GM20000 (cell line): ENCODE measurements at regions not wholly inside any gene's neighbourhood (a gene's known extent, or its start where the extent isn't known, plus 50 kb on each side); places are given as distances from the start of the nearest gene placed in this dataset.
"Not testable (repeated sequence)": the region's sequence is repeated elsewhere in the genome, so short reads cannot be mapped to it uniquely, and the experiment has no call there.

Experiments used
- DNase-seq: peaks from one replicate; pipeline ENCODE4 v3.0.0; 2012; ENCODE audit warnings: low spot score
- TF ChIP-seq, protein P1 (sequence below): IDR thresholded peaks from 2 replicates; pipeline ENCODE4 v1.5.1; 2012; ENCODE audit warnings: mild to moderate bottlenecking, control low read depth; ENCODE audit errors: extremely low read depth, missing control alignments

DNA sequence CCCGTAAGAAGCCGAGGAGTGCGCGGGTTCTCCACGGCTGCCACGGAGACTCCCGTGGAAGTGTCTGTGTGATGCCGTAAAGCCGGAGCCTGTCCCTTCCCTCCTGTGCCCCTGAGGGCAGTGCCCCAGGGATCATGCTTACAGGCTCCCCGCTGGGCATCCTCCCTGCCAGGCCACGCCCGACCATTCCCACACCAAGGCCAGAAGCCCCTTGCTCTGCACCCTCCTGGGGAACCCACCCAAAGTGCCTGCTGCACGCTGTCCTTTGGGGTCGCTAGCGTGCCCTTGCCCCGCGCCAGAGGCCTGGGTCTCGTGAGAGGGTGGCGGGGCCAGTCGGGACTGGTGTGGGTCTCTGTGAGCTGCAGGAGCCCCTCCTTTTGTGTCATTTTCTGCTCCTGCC is 228.5 kb upstream of the C1orf174 start:
- TF ChIP-seq, protein P1, sequence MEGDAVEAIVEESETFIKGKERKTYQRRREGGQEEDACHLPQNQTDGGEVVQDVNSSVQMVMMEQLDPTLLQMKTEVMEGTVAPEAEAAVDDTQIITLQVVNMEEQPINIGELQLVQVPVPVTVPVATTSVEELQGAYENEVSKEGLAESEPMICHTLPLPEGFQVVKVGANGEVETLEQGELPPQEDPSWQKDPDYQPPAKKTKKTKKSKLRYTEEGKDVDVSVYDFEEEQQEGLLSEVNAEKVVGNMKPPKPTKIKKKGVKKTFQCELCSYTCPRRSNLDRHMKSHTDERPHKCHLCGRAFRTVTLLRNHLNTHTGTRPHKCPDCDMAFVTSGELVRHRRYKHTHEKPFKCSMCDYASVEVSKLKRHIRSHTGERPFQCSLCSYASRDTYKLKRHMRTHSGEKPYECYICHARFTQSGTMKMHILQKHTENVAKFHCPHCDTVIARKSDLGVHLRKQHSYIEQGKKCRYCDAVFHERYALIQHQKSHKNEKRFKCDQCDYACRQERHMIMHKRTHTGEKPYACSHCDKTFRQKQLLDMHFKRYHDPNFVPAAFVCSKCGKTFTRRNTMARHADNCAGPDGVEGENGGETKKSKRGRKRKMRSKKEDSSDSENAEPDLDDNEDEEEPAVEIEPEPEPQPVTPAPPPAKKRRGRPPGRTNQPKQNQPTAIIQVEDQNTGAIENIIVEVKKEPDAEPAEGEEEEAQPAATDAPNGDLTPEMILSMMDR, result no peak
- DNase-seq, result no peak

DNA sequence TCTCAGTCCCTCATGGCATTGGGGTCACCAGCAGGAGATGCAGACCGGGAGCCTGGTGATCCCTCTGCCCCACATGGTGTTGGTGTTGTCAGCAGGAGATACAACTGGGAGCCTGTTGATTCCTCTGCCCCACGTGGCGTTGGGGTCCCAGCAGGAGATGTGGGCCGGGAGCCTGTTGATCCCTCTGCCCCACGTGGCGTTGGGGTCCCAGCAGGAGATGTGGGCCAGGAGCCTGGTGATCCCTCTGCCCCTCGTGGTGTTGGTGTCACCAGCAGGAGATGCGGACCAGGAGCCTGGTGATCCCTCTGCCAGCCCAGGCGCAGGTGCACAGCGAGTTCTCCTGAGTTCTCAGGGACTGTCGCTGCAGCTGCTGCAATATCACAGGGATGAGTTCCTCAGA is 229.6 kb upstream of the C1orf174 start:
- no peak for DNase-seq
- TF ChIP-seq, protein P1, result no peak

DNA sequence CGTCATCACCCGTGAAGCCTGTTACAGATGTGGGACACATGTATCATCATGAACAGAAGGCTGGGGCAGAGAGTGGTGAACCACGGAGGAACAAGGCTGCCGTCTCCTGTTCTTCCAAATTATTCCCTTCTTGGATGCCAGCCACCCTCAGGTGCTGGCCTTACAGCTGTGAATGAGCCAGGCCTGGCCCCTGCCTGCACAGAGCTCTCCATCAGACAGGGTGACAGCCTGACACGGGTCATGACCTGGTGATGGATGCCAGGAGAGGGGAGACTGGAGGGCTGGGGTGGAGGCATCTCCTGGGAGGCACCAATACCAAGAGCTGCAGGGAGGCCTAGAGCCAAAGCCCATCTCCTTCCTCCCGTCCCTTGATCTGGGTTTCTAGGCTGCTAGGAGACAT is 230.0 kb upstream of the C1orf174 start:
- no peak for DNase-seq
- TF ChIP-seq, protein P1, result no peak

DNA sequence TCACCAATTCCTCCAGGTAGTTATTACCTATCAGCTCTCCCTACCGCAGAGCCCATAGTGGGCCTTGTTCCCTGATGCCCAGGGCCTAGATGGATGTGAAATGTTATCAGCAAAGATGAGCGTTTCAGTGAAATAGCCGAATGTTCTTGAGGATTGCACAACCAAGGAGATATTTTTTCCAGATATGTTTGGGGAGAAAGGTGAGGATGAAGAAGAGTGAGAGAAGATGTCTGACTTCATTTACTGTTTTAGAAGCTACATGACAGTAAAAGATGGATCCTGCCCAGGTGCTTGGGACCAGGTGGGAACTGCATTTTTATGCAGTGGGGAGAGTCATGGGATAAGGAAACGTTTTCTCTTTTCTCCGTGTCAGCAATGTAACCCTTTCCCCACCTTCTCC is 231.7 kb upstream of the C1orf174 start:
- TF ChIP-seq, protein P1, result no peak
- DNase-seq, result no peak

DNA sequence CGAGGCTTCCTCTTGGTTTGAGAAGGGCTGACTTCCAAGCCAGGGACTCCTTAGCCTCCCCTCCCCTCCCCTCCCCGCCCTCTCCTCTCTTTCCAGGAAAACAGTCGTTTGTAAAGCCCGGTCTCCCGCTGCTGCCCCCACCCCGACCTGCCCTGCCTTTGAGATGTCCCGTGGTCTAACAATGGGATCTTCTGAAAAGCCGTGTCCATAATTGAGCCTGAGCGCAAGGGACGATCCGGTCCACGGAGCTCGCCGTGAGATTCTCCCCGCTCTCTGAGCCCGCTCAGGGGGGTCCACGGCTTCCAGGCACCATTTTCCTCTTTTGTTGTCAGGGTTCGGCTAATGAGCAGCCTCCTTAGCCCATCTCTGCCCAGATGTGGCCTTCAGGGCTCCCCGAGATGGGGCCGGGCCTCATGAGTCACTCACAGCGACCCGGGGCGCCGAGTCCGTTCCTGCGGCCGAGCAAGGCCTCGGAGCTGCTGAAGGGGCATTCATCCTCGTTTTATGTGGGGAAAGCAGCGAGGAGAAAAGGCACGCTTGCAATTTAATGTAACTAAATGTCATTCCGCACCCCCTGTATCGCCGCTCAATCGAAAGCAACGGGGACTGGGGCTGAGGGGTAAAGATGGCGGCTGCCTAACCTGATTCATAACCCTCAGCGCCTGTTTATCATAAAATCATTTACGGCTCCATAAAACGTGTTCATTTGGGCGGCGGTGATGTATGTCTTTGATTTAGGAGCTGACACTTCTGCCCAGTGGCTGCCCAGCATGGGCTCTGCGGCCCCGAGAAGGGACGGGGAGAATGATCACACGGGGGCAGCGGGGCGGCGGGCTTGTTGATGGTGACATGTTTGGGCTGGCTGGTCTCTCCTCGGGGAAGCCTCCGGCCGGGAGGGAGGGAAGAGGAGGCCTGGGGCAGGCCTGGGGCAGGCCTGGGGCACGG is 232.6 kb upstream of the C1orf174 start:
- TF ChIP-seq, protein P1, result no peak
- no peak for DNase-seq

DNA sequence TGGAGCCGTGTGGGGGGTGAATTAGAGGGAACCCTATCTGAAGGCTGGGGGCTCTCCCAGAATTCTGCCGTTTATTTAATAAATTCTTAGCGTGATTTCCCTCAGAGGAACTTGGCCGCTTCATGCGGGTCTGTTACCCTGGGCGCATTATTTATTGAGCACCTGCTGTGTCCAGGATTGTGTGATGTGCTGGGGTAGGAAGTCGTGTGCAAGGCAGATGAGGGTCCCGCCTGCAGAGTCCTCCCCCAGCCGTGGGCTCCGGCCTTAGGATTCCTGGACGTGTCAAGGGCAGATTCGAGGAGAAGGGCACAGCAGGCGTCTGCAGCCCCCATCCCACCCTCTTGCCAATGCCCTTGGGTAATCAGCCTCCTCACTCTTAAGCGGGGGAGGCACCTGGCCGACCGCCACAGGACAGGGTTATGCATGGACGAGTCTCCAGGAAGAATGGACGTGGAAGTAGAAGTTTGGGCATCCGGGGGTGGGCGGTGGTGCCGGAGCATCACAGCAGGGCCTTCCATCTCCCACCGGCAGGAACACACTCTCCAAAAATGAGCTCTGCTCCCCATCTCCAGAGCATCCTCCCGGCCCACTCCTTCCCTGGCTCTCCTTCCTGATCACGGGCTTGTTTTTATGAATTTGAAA is 233.3 kb upstream of the C1orf174 start:
- no peak for DNase-seq
- TF ChIP-seq, protein P1, result no peak

DNA sequence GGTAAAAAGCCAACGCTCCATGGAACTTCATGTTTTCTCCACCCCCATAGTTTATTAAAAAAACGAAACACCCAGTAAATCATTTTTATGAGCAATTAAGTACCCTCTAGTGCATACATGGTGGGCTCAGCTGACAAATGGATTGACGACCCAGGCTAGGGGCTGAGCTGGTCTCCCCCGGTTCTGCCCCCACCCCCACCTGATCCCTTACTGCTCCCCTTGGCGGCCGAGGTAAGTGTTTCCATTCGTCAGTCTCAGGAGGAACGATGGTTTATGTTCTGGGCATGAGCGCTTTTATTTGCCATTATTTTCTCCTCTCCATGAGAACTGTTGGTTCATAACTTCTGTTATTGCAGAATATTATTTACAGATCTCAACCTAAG is 233.9 kb upstream of the C1orf174 start:
- TF ChIP-seq, protein P1, result no peak
- no peak for DNase-seq

DNA sequence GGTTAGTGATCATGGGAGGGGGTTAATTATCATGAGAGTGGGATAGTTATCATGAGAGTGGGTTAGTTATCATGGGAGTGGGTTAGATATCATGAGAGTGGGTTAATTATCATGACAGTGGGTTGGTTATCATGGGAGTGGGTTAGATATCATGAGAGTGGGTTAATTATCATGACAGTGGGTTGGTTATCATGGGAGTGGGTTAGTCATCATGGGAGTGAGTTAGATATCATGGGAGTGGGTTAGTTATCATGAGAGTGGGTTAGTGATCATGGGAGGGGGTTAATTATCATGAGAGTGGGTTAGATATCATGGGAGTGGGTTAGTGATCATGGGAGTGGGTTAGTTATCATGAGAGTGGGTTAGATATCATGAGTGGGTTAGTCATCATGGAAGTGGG is 235.8 kb upstream of the C1orf174 start:
- DNase-seq, result not testable (repeated sequence)
